HTR-8/SVneo (cell line): ENCODE measurements at regions not wholly inside any gene's neighbourhood (a gene's known extent, or its start where the extent isn't known, plus 50 kb on each side); places are given as distances from the start of the nearest gene placed in this dataset.
"Not testable (repeated sequence)": the region's sequence is repeated elsewhere in the genome, so short reads cannot be mapped to it uniquely, and the experiment has no call there.

ENCODE experiments used
- DNase-seq: peaks from one replicate; pipeline ENCODE4 v3.0.0; 2011; ENCODE audit warnings: low spot score, mixed read lengths; ENCODE audit not compliant: insufficient read length
- FAIRE-seq: peaks from 2 replicates; lab custom pipeline; 2011; peaks lifted over from hg19 to GRCh38; lab: Jason Lieb, UNC

GRCh38 chr4:108473163-108473720 is 147.1 kb upstream of the RPL34 start:
- no peak for DNase-seq
- no peak for FAIRE-seq

GRCh38 chr4:108466936-108467902 is 153.2 kb upstream of the RPL34 start:
- FAIRE-seq = no peak
- peak; percentile 41 for DNase-seq

DNA sequence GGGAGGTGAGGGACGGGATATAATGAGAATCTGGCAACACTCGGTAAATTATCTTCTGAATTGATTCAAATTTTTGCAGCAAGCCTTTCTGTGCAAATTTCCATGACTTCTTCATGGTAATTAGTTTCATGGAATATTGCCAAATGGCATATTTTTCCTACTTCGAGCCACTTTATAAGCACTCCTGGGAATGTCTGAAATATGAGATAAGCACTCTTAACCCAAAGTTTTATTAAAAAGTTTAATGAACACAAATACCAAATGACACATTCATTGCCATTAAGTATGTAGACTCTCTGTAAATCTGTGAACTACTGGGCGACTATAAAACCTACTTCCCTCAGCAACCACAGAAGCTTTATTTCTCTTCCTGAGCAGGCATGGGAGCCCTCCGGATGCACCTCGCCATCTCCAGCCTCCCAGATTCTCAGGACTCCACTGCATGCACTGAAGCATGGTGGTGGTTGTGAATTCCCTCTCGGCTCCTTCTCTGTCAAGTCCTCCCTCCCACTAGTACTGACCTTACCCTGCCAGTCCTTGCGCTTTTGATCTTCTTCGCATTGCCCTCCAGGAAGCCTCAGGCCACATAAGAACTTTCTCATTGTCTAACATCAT is 154.4 kb upstream of the RPL34 start:
- FAIRE-seq (no peak), DNase-seq (no peak)

GRCh38 chr4:108458681-108459080 is 161.7 kb upstream of the RPL34 start:
- DNase-seq = no peak
- no peak for FAIRE-seq

GRCh38 chr4:108454227-108454626 is 166.1 kb upstream of the RPL34 start:
- no peak for DNase-seq

DNA sequence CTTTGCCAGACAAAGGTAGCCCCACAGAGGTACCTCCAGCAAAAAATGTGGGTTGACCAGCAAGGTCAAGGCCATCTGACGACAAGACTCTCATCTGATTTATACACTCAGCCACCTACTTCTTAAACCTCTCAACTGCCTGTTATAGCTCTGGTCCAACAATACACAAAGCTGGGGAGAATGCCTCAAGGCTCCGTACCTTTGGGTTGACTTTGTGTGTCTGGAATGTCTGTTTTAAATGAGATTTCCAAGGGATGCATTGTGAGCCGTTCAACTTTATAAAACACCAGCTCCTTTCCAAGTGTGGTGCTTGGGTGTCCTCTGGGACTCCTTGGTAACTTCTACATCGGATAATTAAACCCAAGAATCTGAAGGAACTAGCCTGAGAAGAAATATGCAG is 167.0 kb upstream of the RPL34 start:
- FAIRE-seq (no peak), DNase-seq (no peak)

More at GRCh38 chr4:108454227-108454626, 166.1 kb upstream of the RPL34 start:
- FAIRE-seq = no peak

DNA sequence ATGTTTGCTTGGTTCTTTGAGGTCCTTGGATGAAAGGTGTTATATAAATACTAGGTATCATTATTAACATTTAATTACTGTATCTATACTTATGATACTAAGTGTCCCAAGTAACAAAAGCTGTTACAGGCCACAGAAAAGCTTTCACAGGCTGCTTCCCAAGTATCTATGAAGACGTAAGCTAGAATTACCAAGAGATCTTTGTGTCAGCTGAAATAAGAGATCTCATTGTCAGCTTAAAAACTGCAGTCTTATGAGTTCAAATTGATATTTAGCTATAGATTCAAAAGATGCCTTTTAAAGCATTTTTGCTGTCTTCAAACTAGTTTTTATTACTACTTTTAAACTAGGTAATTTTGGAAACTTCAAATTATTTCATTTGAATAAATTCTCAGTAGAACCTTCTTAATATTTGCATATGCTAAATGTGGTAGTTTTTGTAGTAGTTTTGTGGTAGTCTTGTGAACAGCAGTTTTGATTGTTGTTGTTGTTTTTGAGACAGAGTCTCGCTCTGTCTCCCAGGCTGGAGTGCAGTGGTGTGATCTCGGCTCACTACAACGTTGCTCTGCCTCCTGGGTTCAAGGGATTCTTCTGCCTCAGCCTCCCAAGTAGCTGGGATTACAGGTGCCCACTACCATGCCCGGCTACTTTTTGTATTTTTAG is 170.0 kb upstream of the RPL34 start:
- DNase-seq (no peak), FAIRE-seq (no peak)

- DNase-seq (no peak), FAIRE-seq (no peak)
These were observed 171.2 kb upstream of the RPL34 start for GRCh38 chr4:108449129-108449528.

DNA sequence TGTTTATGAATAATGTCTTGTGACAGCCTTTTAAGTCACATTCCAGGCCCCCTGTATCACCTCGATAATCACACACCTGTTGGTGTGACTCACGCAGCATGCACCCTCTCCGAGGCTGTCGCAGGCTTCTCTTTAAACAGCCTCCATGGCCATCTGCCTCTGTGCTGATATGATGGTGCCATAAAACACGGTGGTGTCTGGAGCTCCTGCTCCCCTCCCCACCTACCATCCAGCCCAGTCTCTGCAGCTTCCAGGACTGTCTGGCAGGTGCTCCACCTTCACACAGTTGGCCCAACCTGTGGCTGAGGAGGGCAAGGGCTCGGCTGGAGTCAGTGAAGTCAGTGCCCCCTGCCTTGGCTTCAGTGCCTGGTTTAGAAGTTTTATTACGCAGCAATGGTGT is 173.8 kb upstream of the RPL34 start:
- FAIRE-seq = no peak
- DNase-seq = no peak

- no peak for DNase-seq
- no peak for FAIRE-seq
These were observed 174.7 kb upstream of the RPL34 start for GRCh38 chr4:108445716-108446115.

- no peak for DNase-seq
- no peak for FAIRE-seq
These were observed 176.8 kb upstream of the RPL34 start for GRCh38 chr4:108443585-108443984.

- DNase-seq (no peak), FAIRE-seq (no peak)
These were observed 186.5 kb upstream of the RPL34 start for GRCh38 chr4:108433832-108434231.

- not testable (repeated sequence) for DNase-seq, FAIRE-seq
These were observed 187.0 kb upstream of the RPL34 start for GRCh38 chr4:108433394-108433793.

GRCh38 chr4:108432418-108432817 is 188.0 kb upstream of the RPL34 start:
- no peak for FAIRE-seq
- DNase-seq = no peak

GRCh38 chr4:108431986-108432385 is 188.4 kb upstream of the RPL34 start:
- FAIRE-seq = no peak
- no peak for DNase-seq

DNA sequence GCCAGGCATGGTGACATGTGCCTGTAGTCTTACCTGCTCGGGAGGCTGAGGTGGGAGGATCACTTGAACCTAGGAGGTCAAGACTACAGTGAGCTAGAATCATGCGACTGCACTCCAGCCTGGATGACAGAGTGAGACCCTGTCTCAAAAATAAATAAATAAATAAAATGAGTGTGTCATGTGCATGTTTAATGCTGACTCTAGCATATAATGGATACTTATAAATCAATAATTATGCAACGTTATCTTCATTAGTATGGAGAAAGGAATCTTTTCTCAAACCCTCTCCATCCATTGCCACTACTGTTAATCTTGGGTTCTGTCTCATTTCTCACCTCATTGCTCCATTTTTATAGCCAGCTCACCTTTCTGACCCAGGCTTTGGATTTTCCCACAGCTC is 189.5 kb upstream of the RPL34 start:
- no peak for FAIRE-seq
- no peak for DNase-seq

GRCh38 chr4:108429662-108430061 is 190.7 kb upstream of the RPL34 start:
- FAIRE-seq = no peak
- no peak for DNase-seq

GRCh38 chr4:108428923-108429322 is 191.5 kb upstream of the RPL34 start:
- no peak for FAIRE-seq

GRCh38 chr4:108427946-108428485 is 192.4 kb upstream of the RPL34 start:
- no peak for DNase-seq
- FAIRE-seq = no peak

More at GRCh38 chr4:108428923-108429322, 191.5 kb upstream of the RPL34 start:
- DNase-seq = no peak

DNA sequence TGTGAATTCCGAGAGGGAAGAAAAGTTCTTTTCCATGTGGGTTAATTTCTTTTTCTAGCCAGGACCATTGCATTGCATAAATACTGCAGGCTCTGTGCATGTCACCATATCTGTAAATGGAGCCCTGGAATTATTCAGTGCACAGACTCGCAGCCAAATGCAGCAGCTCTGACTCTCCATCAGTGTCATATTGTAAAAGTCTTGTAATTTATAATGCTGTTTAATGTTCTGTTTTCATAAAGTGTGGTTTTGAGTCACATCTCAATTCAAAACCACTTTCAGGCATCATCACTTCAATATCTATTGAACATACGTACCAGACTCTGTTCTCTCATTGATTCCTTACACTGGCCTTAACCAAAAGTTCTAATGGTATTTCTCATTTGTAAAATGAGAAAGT is 193.9 kb upstream of the RPL34 start:
- DNase-seq (peak; percentile 8), FAIRE-seq (no peak)
